ENCODE measurements at regions not wholly inside any gene's neighbourhood (a gene's known extent, or its start where the extent isn't known, plus 50 kb on each side); places are given as distances from the start of the nearest gene placed in this dataset.

GRCh38 chr11:76263657-76264056 lies 57.4 kb upstream of the WNT11 start:
- Histone ChIP-seq H3K27ac (no peak overlapping the region), H3K4me1 (peaks cover 13% of the 10 kb centered on the region), H3K36me3 (no peaks in the 10 kb centered on the region), H3K4me3 (no peak overlapping the region), H3K27me3 (no peaks in the 10 kb centered on the region), H3K9me3 (no peaks in the 10 kb centered on the region)
- WGBS = 65% methylated on average over 4 of the region's 4 CpGs
- no peak for DNase-seq (ENCODE audit: low spot score in 2 of 2)
- TF ChIP-seq POLR2A (IDR thresholded peaks at IDR 0.05) (no peak), CTCF (IDR thresholded peaks at IDR 0.05) (no peak), EP300 (IDR thresholded peaks at IDR 0.05) (no peak), POLR2AphosphoS5 (IDR thresholded peaks at IDR 0.05) (no peak)

- no peaks in the 10 kb centered on the region for H3K9me3 ChIP-seq
- 92% methylated on average over 2 of the region's 2 CpGs for WGBS
- no peak overlapping the region for H3K27ac ChIP-seq
- no peak for TF ChIP-seq EP300 (IDR thresholded peaks at IDR 0.05)
- no peak for TF ChIP-seq POLR2A (IDR thresholded peaks at IDR 0.05)
- no peak for TF ChIP-seq CTCF (IDR thresholded peaks at IDR 0.05)
- no peak for TF ChIP-seq POLR2AphosphoS5 (IDR thresholded peaks at IDR 0.05)
- DNase-seq (ENCODE audit: low spot score in 2 of 2) = no peak
- no peak overlapping the region for H3K4me3 ChIP-seq
- H3K4me1 ChIP-seq = peaks cover 13% of the 10 kb centered on the region
- H3K27me3 ChIP-seq = no peaks in the 10 kb centered on the region
- no peaks in the 10 kb centered on the region for H3K36me3 ChIP-seq
Observed at GRCh38 chr11:76263166-76263565, 56.9 kb upstream of the WNT11 start.

- DNase-seq (ENCODE audit: low spot score in 2 of 2) = no peak
- no peak overlapping the region for H3K27ac ChIP-seq
- peaks cover 2% of the 10 kb centered on the region for H3K4me1 ChIP-seq
- H3K27me3 ChIP-seq = no peaks in the 10 kb centered on the region
- H3K36me3 ChIP-seq = no peaks in the 10 kb centered on the region
- WGBS = 91% methylated on average over 9 of the region's 10 CpGs
- no peaks in the 10 kb centered on the region for H3K9me3 ChIP-seq
- no peak for TF ChIP-seq CTCF (IDR thresholded peaks at IDR 0.05)
- TF ChIP-seq POLR2A (IDR thresholded peaks at IDR 0.05) = no peak
- TF ChIP-seq EP300 (IDR thresholded peaks at IDR 0.05) = no peak
- TF ChIP-seq POLR2AphosphoS5 (IDR thresholded peaks at IDR 0.05) = no peak
- H3K4me3 ChIP-seq = no peak overlapping the region
Observed at GRCh38 chr11:76260296-76260925, 54.1 kb upstream of the WNT11 start.

- no peak overlapping the region for H3K27ac ChIP-seq
- H3K9me3 ChIP-seq = no peaks in the 10 kb centered on the region
- H3K36me3 ChIP-seq = no peaks in the 10 kb centered on the region
- no peaks in the 10 kb centered on the region for H3K27me3 ChIP-seq
- TF ChIP-seq POLR2AphosphoS5 (IDR thresholded peaks at IDR 0.05) (no peak), POLR2A (IDR thresholded peaks at IDR 0.05) (no peak), CTCF (IDR thresholded peaks at IDR 0.05) (no peak)
- H3K4me3 ChIP-seq = no peak overlapping the region
- no peaks in the 10 kb centered on the region for H3K4me1 ChIP-seq
- DNase-seq (ENCODE audit: low spot score in 2 of 2) = no peak
Observed at GRCh38 chr11:76259299-76259908, 53.1 kb upstream of the WNT11 start.

- Histone ChIP-seq H3K4me3 (no peak overlapping the region), H3K9me3 (no peaks in the 10 kb centered on the region), H3K27me3 (no peaks in the 10 kb centered on the region), H3K36me3 (no peaks in the 10 kb centered on the region), H3K27ac (no peak overlapping the region), H3K4me1 (no peaks in the 10 kb centered on the region)
- TF ChIP-seq CTCF (IDR thresholded peaks at IDR 0.05) (no peak), POLR2A (IDR thresholded peaks at IDR 0.05) (no peak), POLR2AphosphoS5 (IDR thresholded peaks at IDR 0.05) (no peak), EP300 (IDR thresholded peaks at IDR 0.05) (no peak)
- DNase-seq (ENCODE audit: low spot score in 2 of 2) = no peak
- WGBS = 58% methylated on average over 11 of the region's 15 CpGs
Observed at GRCh38 chr11:76257074-76257719, 50.9 kb upstream of the WNT11 start.
